C4-2B (cell line): ENCODE measurements at regions not wholly inside any gene's neighbourhood (a gene's known extent, or its start where the extent isn't known, plus 50 kb on each side); places are given as distances from the start of the nearest gene placed in this dataset.

ENCODE experiments used
- H3K27ac ChIP-seq: fragments of 450-650 bp; 2 replicates; pipeline ENCODE4 v1.5.1; 2017
- CTCF ChIP-seq: fragments of 450-650 bp; conservative IDR thresholded peaks from 2 replicates; pipeline ENCODE4 v1.5.1; 2017; ENCODE audit warnings: mild to moderate bottlenecking
- ZFX ChIP-seq: fragments of 450-650 bp; IDR thresholded peaks from 2 replicates; pipeline ENCODE4 v1.6.1; 2017

- H3K27ac ChIP-seq, result no peak overlapping the region
- TF ChIP-seq ZFX (no peak), CTCF (no peak)
Observed at GRCh38 chr3:107428051-107428858, 51.0 kb downstream of the CCDC54 start.

- H3K27ac ChIP-seq, result no peak overlapping the region
- TF ChIP-seq ZFX (no peak), CTCF (peak; percentile 89)
Observed at GRCh38 chr3:107429320-107430181, 52.3 kb downstream of the CCDC54 start.

GRCh38 chr3:107430214-107430995 is 53.2 kb downstream of the CCDC54 start:
- no peak overlapping the region for H3K27ac ChIP-seq
- no peak for TF ChIP-seq ZFX
- peak; percentile 28 for TF ChIP-seq CTCF

GRCh38 chr3:107430996-107431245 is 53.7 kb downstream of the CCDC54 start:
- TF ChIP-seq CTCF (no peak), ZFX (no peak)
- no peak overlapping the region for H3K27ac ChIP-seq

GRCh38 chr3:107431246-107432012 is 54.2 kb downstream of the CCDC54 start:
- no peak for TF ChIP-seq ZFX
- no peak for TF ChIP-seq CTCF
- no peak overlapping the region for H3K27ac ChIP-seq

GRCh38 chr3:107432013-107432515 is 54.8 kb downstream of the CCDC54 start:
- no peak for TF ChIP-seq ZFX
- no peak for TF ChIP-seq CTCF
- no peak overlapping the region for H3K27ac ChIP-seq
